GM23338 (cell line): ENCODE measurements at regions not wholly inside any gene's neighbourhood (a gene's known extent, or its start where the extent isn't known, plus 50 kb on each side); places are given as distances from the start of the nearest gene placed in this dataset.

ENCODE experiments used
- ATAC-seq: fragments of 200-7000 bp; cut with Tn5 transposase; 3 replicates; pipeline ENCODE4 v1.9.1; 2020
- DNase-seq: peaks from one replicate; pipeline ENCODE4 v3.0.0-alpha.2; 2015; ENCODE audit warnings: low spot score
- H2AFZ ChIP-seq: fragments of 200-600 bp; sonication (generic); 2 replicates; pipeline ENCODE4 v1.8.0; 2016; ENCODE audit warnings: antibody characterized with exemption, mild to moderate bottlenecking, moderate library complexity
- H3F3A ChIP-seq: fragments of 200-600 bp; sonication (generic); replicated peaks from 2 replicates; pipeline ENCODE4 v1.8.0; 2017; ENCODE audit warnings: antibody characterized with exemption, mixed run types, low read depth
- H3K27ac ChIP-seq: fragments of 200-600 bp; sonication (generic); 2 replicates; pipeline ENCODE4 v1.6.1; 2016; ENCODE audit warnings: low read depth
- H3K27me3 ChIP-seq: fragments of 200-600 bp; sonication (generic); 2 replicates; pipeline ENCODE4 v1.8.0; 2016; ENCODE audit warnings: mild to moderate bottlenecking, mixed run types, moderate library complexity; ENCODE audit not compliant: insufficient read depth
- H3K36me3 ChIP-seq: fragments of 200-600 bp; sonication (generic); 2 replicates; pipeline ENCODE4 v1.8.0; 2016; ENCODE audit warnings: mild to moderate bottlenecking; ENCODE audit not compliant: insufficient read depth
- H3K4me1 ChIP-seq: fragments of 200-600 bp; sonication (generic); 2 replicates; pipeline ENCODE4 v1.8.0; 2016; ENCODE audit warnings: mild to moderate bottlenecking, moderate library complexity; ENCODE audit not compliant: insufficient read depth
- H3K4me2 ChIP-seq: fragments of 200-600 bp; sonication (generic); 2 replicates; pipeline ENCODE4 v1.7.1; 2017; ENCODE audit warnings: mixed run types
- H3K4me3 ChIP-seq: fragments of 200-600 bp; sonication (generic); 2 replicates; pipeline ENCODE4 v1.6.1; 2016; ENCODE audit warnings: mixed run types
- H3K79me2 ChIP-seq: fragments of 200-600 bp; sonication (generic); replicated peaks from 2 replicates; pipeline ENCODE4 v1.8.0; 2017; ENCODE audit warnings: mild to moderate bottlenecking; ENCODE audit not compliant: insufficient read depth
- H3K9me2 ChIP-seq: fragments of 200-600 bp; sonication (generic); 2 replicates; pipeline ENCODE4 v1.8.0; 2017; ENCODE audit not compliant: insufficient read depth
- H4K20me1 ChIP-seq: fragments of 200-600 bp; sonication (generic); replicated peaks from 2 replicates; pipeline ENCODE4 v1.8.0; 2017; ENCODE audit warnings: mild to moderate bottlenecking; ENCODE audit not compliant: insufficient read depth
- H3K27ac Mint-ChIP-seq: 2 replicates; pipeline ENCODE4 v1.8.0; 2020; ENCODE audit warnings: inconsistent platforms, mild to moderate bottlenecking, moderate library complexity, mixed read lengths
- H3K27me3 Mint-ChIP-seq: 3 replicates; pipeline ENCODE4 v1.8.0; 2022; ENCODE audit warnings: low read depth, mild to moderate bottlenecking, moderate library complexity, mixed read lengths, inconsistent platforms; ENCODE audit not compliant: insufficient read depth, poor library complexity
- H3K36me3 Mint-ChIP-seq: 3 replicates; pipeline ENCODE4 v1.8.0; 2021; ENCODE audit warnings: low read depth, mild to moderate bottlenecking, inconsistent platforms, moderate library complexity, mixed read lengths
- H3K4me1 Mint-ChIP-seq: 3 replicates; pipeline ENCODE4 v1.8.0; 2020; ENCODE audit warnings: mild to moderate bottlenecking, inconsistent platforms, mixed read lengths
- H3K4me3 Mint-ChIP-seq: 3 replicates; pipeline ENCODE4 v1.8.0; 2021; ENCODE audit warnings: moderate library complexity, mild to moderate bottlenecking, inconsistent platforms, mixed read lengths
- H3K9me3 Mint-ChIP-seq: 3 replicates; pipeline ENCODE4 v1.8.0; 2020; ENCODE audit warnings: moderate library complexity, mild to moderate bottlenecking, inconsistent platforms, mixed read lengths
- CREB1 ChIP-seq: fragments of 250-450 bp; sonication (Bioruptor Pico); IDR thresholded peaks from 2 replicates; pipeline ENCODE4 v1.5.0; 2020; ENCODE audit warnings: low read depth, mild to moderate bottlenecking, moderate library complexity
- EZH2 ChIP-seq: fragments of 200-600 bp; sonication (generic); IDR thresholded peaks from one replicate; pipeline ENCODE4 v1.8.0; 2017; ENCODE audit warnings: antibody characterized with exemption, mild to moderate bottlenecking, low read depth; ENCODE audit not compliant: unreplicated experiment
- EZH2phosphoT487 ChIP-seq: fragments of 200-600 bp; sonication (generic); IDR thresholded peaks from one replicate; pipeline ENCODE4 v1.8.1; 2018; ENCODE audit warnings: antibody characterized with exemption; ENCODE audit not compliant: unreplicated experiment
- JUNB ChIP-seq: IDR thresholded peaks from one replicate; pipeline ENCODE4 v1.6.1; 2016; ENCODE audit warnings: antibody characterized with exemption; ENCODE audit not compliant: unreplicated experiment
- NANOG ChIP-seq: IDR thresholded peaks from 2 replicates; pipeline ENCODE4 v1.6.1; 2016; ENCODE audit warnings: antibody characterized with exemption, borderline replicate concordance
- POLR2AphosphoS5 ChIP-seq: IDR thresholded peaks from 2 replicates; pipeline ENCODE4 v1.6.1; 2016; ENCODE audit warnings: antibody characterized with exemption, low read depth
- STAT1 ChIP-seq: IDR thresholded peaks from one replicate; pipeline ENCODE4 v1.6.1; 2016; ENCODE audit warnings: antibody characterized with exemption; ENCODE audit not compliant: unreplicated experiment
- ZNF114 ChIP-seq: fragments of 250-450 bp; sonication (Bioruptor Pico); IDR thresholded peaks from 2 replicates; pipeline ENCODE4 v1.5.0; 2020; ENCODE audit warnings: mild to moderate bottlenecking, moderate library complexity
- ZNF331 ChIP-seq: fragments of 250-450 bp; sonication (Bioruptor Pico); IDR thresholded peaks from 2 replicates; pipeline ENCODE4 v1.5.0; 2020; ENCODE audit warnings: low read depth, mild to moderate bottlenecking, moderate library complexity
- TF ChIP-seq, protein P1 (sequence below): IDR thresholded peaks from one replicate; pipeline ENCODE4 v1.6.1; 2018; ENCODE audit warnings: antibody characterized with exemption; ENCODE audit not compliant: unreplicated experiment
- TF ChIP-seq, protein P2 (sequence below): fragments of 250-450 bp; sonication (Bioruptor Pico); IDR thresholded peaks from 2 replicates; pipeline ENCODE4 v1.5.0; 2020; ENCODE audit warnings: mild to moderate bottlenecking, moderate library complexity
- TF ChIP-seq, protein P3 (sequence below): IDR thresholded peaks from 2 replicates; pipeline ENCODE4 v1.6.1; 2016; ENCODE audit warnings: antibody characterized with exemption
- TF ChIP-seq, protein P4 (sequence below), 2 experiments: fragments of 200-600 bp in 1 of 2; sonication (generic) in 1 of 2; conservative IDR thresholded peaks; 2 replicates each; pipeline versions ENCODE4 v1.5.1 to v1.6.1; 2016 to 2017; ENCODE audit warnings: antibody characterized with exemption in 2 of 2, low read depth in 2 of 2, mild to moderate bottlenecking in 2 of 2, moderate library complexity in 1 of 2

DNA sequence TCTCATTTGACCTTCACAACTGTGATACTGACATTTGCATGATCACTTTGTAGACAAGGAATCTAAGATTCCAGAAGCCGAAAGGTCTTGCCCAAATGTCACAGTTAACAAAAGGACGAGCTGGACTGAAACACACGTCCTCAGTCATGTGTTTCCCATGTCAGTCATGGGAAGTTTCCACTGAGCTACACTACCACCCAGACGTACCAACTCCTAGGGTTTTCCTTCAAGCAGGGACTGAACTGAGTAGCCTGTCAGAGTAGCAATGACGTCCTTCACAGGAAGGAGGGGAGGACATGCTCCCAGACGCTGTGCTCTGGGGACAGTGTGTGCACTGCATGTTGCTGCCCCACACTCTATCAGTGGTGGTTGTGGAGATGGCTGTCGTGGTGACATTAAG lies 215.8 kb upstream of the SMLR1 start:
- H3K27me3 Mint-ChIP-seq, result no peaks in the 10 kb centered on the region
- ATAC-seq, result no peak
- H2AFZ ChIP-seq, result no peak overlapping the region

More for the DNA sequence above, 215.8 kb upstream of the SMLR1 start:
- no peaks in the 10 kb centered on the region for H4K20me1 ChIP-seq
- H3K9me2 ChIP-seq, result no peaks in the 10 kb centered on the region
- H3K4me1 Mint-ChIP-seq, result peaks cover 19% of the 10 kb centered on the region
- no peak overlapping the region for H3K27ac Mint-ChIP-seq
- no peak overlapping the region for H3K4me3 Mint-ChIP-seq
- peaks cover 9% of the 10 kb centered on the region; the same call in 1 of the 2 replicates for H3K4me1 ChIP-seq
- no peaks in the 10 kb centered on the region for H3K36me3 ChIP-seq
- H3F3A ChIP-seq, result no peaks in the 10 kb centered on the region
- no peaks in the 10 kb centered on the region; the same call in 2 of the 3 replicates for H3K9me3 Mint-ChIP-seq
- no peaks in the 10 kb centered on the region for H3K27me3 ChIP-seq
- H3K36me3 Mint-ChIP-seq, result no peaks in the 10 kb centered on the region
- TF ChIP-seq EZH2, result no peak
- no peak for TF ChIP-seq ZNF114 (CRISPR knock-in tag)
- TF ChIP-seq, protein P1, sequence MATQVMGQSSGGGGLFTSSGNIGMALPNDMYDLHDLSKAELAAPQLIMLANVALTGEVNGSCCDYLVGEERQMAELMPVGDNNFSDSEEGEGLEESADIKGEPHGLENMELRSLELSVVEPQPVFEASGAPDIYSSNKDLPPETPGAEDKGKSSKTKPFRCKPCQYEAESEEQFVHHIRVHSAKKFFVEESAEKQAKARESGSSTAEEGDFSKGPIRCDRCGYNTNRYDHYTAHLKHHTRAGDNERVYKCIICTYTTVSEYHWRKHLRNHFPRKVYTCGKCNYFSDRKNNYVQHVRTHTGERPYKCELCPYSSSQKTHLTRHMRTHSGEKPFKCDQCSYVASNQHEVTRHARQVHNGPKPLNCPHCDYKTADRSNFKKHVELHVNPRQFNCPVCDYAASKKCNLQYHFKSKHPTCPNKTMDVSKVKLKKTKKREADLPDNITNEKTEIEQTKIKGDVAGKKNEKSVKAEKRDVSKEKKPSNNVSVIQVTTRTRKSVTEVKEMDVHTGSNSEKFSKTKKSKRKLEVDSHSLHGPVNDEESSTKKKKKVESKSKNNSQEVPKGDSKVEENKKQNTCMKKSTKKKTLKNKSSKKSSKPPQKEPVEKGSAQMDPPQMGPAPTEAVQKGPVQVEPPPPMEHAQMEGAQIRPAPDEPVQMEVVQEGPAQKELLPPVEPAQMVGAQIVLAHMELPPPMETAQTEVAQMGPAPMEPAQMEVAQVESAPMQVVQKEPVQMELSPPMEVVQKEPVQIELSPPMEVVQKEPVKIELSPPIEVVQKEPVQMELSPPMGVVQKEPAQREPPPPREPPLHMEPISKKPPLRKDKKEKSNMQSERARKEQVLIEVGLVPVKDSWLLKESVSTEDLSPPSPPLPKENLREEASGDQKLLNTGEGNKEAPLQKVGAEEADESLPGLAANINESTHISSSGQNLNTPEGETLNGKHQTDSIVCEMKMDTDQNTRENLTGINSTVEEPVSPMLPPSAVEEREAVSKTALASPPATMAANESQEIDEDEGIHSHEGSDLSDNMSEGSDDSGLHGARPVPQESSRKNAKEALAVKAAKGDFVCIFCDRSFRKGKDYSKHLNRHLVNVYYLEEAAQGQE, result no peak
- no peak for TF ChIP-seq NANOG
- TF ChIP-seq, protein P2, sequence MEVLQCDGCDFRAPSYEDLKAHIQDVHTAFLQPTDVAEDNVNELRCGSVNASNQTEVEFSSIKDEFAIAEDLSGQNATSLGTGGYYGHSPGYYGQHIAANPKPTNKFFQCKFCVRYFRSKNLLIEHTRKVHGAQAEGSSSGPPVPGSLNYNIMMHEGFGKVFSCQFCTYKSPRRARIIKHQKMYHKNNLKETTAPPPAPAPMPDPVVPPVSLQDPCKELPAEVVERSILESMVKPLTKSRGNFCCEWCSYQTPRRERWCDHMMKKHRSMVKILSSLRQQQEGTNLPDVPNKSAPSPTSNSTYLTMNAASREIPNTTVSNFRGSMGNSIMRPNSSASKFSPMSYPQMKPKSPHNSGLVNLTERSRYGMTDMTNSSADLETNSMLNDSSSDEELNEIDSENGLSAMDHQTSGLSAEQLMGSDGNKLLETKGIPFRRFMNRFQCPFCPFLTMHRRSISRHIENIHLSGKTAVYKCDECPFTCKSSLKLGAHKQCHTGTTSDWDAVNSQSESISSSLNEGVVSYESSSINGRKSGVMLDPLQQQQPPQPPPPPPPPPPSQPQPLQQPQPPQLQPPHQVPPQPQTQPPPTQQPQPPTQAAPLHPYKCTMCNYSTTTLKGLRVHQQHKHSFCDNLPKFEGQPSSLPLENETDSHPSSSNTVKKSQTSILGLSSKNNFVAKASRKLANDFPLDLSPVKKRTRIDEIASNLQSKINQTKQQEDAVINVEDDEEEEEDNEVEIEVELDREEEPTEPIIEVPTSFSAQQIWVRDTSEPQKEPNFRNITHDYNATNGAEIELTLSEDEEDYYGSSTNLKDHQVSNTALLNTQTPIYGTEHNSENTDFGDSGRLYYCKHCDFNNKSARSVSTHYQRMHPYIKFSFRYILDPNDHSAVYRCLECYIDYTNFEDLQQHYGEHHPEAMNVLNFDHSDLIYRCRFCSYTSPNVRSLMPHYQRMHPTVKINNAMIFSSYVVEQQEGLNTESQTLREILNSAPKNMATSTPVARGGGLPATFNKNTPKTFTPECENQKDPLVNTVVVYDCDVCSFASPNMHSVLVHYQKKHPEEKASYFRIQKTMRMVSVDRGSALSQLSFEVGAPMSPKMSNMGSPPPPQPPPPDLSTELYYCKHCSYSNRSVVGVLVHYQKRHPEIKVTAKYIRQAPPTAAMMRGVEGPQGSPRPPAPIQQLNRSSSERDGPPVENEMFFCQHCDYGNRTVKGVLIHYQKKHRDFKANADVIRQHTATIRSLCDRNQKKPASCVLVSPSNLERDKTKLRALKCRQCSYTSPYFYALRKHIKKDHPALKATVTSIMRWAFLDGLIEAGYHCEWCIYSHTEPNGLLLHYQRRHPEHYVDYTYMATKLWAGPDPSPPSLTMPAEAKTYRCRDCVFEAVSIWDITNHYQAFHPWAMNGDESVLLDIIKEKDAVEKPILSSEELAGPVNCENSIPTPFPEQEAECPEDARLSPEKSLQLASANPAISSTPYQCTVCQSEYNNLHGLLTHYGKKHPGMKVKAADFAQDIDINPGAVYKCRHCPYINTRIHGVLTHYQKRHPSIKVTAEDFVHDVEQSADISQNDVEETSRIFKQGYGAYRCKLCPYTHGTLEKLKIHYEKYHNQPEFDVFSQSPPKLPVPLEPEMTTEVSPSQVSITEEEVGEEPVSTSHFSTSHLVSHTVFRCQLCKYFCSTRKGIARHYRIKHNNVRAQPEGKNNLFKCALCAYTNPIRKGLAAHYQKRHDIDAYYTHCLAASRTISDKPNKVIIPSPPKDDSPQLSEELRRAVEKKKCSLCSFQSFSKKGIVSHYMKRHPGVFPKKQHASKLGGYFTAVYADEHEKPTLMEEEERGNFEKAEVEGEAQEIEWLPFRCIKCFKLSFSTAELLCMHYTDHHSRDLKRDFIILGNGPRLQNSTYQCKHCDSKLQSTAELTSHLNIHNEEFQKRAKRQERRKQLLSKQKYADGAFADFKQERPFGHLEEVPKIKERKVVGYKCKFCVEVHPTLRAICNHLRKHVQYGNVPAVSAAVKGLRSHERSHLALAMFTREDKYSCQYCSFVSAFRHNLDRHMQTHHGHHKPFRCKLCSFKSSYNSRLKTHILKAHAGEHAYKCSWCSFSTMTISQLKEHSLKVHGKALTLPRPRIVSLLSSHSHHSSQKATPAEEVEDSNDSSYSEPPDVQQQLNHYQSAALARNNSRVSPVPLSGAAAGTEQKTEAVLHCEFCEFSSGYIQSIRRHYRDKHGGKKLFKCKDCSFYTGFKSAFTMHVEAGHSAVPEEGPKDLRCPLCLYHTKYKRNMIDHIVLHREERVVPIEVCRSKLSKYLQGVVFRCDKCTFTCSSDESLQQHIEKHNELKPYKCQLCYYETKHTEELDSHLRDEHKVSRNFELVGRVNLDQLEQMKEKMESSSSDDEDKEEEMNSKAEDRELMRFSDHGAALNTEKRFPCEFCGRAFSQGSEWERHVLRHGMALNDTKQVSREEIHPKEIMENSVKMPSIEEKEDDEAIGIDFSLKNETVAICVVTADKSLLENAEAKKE (CRISPR knock-in tag), result no peak
- no peak for TF ChIP-seq POLR2AphosphoS5
- TF ChIP-seq, protein P3, sequence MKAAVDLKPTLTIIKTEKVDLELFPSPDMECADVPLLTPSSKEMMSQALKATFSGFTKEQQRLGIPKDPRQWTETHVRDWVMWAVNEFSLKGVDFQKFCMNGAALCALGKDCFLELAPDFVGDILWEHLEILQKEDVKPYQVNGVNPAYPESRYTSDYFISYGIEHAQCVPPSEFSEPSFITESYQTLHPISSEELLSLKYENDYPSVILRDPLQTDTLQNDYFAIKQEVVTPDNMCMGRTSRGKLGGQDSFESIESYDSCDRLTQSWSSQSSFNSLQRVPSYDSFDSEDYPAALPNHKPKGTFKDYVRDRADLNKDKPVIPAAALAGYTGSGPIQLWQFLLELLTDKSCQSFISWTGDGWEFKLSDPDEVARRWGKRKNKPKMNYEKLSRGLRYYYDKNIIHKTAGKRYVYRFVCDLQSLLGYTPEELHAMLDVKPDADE, result no peak
- TF ChIP-seq STAT1, result no peak
- TF ChIP-seq, protein P4, sequence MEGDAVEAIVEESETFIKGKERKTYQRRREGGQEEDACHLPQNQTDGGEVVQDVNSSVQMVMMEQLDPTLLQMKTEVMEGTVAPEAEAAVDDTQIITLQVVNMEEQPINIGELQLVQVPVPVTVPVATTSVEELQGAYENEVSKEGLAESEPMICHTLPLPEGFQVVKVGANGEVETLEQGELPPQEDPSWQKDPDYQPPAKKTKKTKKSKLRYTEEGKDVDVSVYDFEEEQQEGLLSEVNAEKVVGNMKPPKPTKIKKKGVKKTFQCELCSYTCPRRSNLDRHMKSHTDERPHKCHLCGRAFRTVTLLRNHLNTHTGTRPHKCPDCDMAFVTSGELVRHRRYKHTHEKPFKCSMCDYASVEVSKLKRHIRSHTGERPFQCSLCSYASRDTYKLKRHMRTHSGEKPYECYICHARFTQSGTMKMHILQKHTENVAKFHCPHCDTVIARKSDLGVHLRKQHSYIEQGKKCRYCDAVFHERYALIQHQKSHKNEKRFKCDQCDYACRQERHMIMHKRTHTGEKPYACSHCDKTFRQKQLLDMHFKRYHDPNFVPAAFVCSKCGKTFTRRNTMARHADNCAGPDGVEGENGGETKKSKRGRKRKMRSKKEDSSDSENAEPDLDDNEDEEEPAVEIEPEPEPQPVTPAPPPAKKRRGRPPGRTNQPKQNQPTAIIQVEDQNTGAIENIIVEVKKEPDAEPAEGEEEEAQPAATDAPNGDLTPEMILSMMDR (conservative IDR thresholded peaks at IDR 0.05; ENCODE audit: low read depth in 2 of 2), result no peak
- TF ChIP-seq JUNB, result no peak
- TF ChIP-seq EZH2phosphoT487, result no peak
- no peak for TF ChIP-seq ZNF331 (CRISPR knock-in tag)
- no peak for TF ChIP-seq CREB1 (CRISPR knock-in tag)
- DNase-seq, result no peak
- H3K27ac ChIP-seq, result no peak overlapping the region
- H3K4me2 ChIP-seq, result no peak overlapping the region
- H3K79me2 ChIP-seq, result no peaks in the 10 kb centered on the region
- H3K4me3 ChIP-seq, result no peak overlapping the region
